ENCODE measurements at regions not wholly inside any gene's neighbourhood (a gene's known extent, or its start where the extent isn't known, plus 50 kb on each side); places are given as distances from the start of the nearest gene placed in this dataset.

GRCh38 chr18:27301615-27302378 lies 116.7 kb upstream of the CHST9 start:
- TF ChIP-seq POLR2AphosphoS5 (IDR thresholded peaks at IDR 0.05; ENCODE audit: low read depth, low read length) = no peak
- TF ChIP-seq POLR2A (IDR thresholded peaks at IDR 0.05; ENCODE audit: low read depth, low read length) = no peak

All from GM12892 (cell line).